ENCODE measurements at regions not wholly inside any gene's neighbourhood (a gene's known extent, or its start where the extent isn't known, plus 50 kb on each side); places are given as distances from the start of the nearest gene placed in this dataset.

GRCh38 chr3:27540231-27540630 is 56.0 kb upstream of the SLC4A7 start:
- H3K27ac ChIP-seq: no peak overlapping the region
- no peak for TF ChIP-seq CTCF (IDR thresholded peaks at IDR 0.05)

GRCh38 chr3:27536491-27536890 is 52.3 kb upstream of the SLC4A7 start:
- peak overlapping the region in 1 of 2 donors; percentile 55 for H3K27ac ChIP-seq
- no peak overlapping the region for H3K4me3 ChIP-seq
- DNase-seq (ENCODE audit: low spot score): no peak
- TF ChIP-seq CTCF (IDR thresholded peaks at IDR 0.05): no peak

More at GRCh38 chr3:27540231-27540630, 56.0 kb upstream of the SLC4A7 start:
- no peak for DNase-seq (ENCODE audit: low spot score)
- H3K4me3 ChIP-seq: no peak overlapping the region

- TF ChIP-seq CTCF (IDR thresholded peaks at IDR 0.05): no peak
- H3K27ac ChIP-seq: peak overlapping the region; percentile 55 to 81
- H3K4me3 ChIP-seq: no peak overlapping the region
- DNase-seq (ENCODE audit: low spot score): no peak
Observed at GRCh38 chr3:27535809-27536392, 51.7 kb upstream of the SLC4A7 start.

GRCh38 chr3:27533718-27534573 is 49.8 kb upstream of the SLC4A7 start:
- Histone ChIP-seq H3K4me3 (no peak overlapping the region), H3K27ac (peak overlapping the region; percentile 55 to 81)
- TF ChIP-seq CTCF (IDR thresholded peaks at IDR 0.05): peak; percentile 8
- DNase-seq (ENCODE audit: low spot score): peak; percentile 88

Measured in coronary artery (tissue), 2 donors.